ENCODE measurements at regions not wholly inside any gene's neighbourhood (a gene's known extent, or its start where the extent isn't known, plus 50 kb on each side); places are given as distances from the start of the nearest gene placed in this dataset.
"Not testable (repeated sequence)": the region's sequence is repeated elsewhere in the genome, so short reads cannot be mapped to it uniquely, and the experiment has no call there.

DNA sequence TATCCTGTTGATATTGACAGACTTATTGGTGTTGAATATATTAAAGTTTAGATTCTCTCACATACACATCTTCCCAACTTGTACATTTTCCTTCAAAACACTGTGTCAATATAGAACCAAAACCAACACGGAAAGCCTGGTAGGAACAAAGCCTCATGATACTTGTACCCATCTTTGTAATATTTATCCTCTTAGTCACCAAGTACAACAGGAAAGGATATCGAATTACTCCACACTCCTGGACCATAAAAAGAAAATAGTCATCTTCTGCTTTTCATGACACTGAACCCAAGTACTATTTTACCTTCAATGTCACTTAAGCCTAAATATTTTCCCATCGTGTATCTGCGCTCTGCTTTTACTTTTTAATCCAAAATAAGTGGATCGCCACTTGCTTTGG lies 702.9 kb upstream of the PCDH9 start:
- no peak for DNase-seq (ENCODE audit: low spot score)

DNA sequence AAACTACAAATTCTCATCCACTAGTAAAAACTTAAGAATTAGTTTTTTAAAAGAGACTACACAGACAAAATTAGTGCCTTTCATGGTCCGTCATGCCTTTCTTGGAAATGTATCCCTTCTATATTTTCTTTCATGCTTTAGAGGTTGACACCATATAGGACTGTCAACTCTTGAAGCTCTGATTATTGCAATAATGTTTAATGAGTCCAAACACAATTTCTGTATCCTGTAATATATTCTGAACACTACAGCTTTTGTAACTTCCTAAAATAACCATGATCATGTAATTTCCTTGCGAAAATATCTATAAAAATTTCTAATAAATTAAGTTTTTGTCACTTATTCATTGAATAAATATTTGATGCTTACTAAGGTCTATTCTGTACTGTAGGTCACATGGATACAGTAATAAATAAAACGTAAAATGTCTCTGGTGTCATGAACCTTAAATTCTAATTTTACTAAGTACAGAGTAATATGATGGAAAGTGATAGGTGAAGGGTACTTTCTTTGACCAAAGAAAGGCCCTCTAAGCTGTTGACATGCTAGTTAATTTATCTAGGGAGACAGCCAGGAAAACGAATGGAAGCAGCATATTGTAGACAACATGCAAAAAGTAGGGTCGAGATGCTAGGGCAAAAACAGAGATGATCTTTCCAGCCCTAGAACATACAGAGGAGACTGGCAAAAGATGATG lies 687.3 kb upstream of the PCDH9 start:
- DNase-seq (ENCODE audit: low spot score): no peak

DNA sequence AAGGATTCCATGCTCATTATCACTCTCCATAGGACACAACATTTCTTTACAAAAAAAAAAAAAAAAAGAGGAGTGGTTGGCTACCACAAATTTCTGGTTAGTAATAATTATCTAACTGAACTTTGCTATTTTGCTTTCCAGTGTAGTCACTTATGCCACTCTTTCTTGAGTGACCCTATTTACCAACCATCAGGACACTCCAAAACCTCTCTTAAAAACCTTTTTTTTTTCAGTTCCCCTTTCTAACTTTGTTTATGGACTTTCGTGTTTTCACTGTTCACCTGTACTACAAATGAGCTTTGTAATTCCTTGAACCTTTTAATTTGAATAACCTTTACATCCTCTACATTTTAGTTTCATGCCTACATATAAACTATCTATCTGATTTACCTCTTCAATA lies 686.5 kb upstream of the PCDH9 start:
- DNase-seq (ENCODE audit: low spot score): no peak

DNA sequence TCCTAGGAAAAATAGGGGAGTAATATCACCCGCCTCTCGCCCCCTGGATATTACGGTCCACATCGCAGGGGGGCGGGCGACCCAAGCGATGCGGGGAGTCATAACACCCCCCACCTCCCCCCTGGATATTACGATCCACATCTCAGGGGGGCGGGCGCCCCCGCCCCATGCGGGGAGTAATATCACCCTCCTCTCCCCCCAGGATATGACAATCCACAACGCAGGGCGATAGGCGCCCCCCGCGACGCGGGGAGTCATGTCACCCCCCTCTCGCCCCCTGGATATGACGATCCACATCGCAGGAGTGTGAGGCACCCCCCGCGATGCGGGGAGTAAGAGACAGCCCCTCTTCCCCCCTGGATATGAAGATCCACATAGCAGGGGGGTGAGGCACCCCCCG lies 684.4 kb upstream of the PCDH9 start:
- DNase-seq (ENCODE audit: low spot score): no peak

DNA sequence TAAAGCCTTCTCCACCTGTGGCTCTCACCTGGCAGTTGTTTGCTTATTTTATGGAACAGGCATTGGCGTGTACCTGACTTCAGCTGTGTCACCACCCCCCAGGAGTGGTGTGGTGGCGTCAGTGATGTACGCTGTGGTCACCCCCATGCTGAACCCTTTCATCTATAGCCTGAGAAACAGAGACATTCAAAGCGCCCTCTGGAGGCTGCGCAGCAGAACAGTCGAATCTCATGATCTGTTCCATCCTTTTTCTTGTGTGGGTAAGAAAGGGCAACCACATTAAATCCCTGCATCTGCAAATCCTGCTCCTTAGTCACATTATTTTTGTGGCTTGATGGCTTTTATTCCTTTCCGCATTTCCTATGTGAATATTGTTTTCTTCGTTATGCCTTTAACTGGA lies 672.8 kb upstream of the PCDH9 start:
- DNase-seq (ENCODE audit: low spot score): not testable (repeated sequence)

DNA sequence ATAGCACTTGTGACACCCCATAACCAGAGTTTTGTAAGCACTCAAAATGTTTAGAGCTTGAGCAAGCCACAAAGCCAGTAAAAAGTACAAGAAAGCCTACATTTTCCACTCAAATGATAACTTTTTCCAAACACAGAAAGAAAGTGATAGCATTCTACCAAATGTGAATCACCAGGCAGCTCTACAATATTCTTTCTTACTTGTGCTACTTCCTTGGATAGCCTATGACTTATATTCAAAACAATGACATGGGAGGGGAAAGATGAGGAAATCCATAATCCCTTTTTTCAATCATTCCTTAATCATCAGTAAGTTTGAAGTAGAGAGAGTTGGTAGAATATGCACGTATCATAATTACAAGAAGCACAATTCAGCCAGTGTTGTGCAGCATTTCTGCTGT lies 650.8 kb upstream of the PCDH9 start:
- DNase-seq (ENCODE audit: low spot score): no peak

DNA sequence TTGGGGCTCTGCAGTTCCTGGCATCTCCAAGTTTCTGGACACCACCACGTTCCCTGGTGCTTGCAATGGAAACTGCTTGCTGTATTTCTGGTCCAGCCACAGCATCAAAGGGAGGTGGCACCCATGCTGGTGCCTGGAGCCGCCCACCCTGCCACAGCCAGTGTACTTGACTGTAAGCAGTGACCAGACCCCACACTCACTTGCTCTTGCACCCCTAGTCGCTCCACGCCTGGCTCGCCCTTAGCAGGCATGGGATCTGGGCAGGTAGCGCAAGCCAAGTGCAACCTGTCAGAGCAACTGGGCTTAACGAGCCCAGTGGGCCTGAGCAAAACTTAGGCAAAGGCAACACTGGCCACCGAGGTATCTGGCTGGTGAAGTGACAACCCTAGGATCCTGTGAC lies 648.2 kb upstream of the PCDH9 start:
- DNase-seq (ENCODE audit: low spot score): no peak

DNA sequence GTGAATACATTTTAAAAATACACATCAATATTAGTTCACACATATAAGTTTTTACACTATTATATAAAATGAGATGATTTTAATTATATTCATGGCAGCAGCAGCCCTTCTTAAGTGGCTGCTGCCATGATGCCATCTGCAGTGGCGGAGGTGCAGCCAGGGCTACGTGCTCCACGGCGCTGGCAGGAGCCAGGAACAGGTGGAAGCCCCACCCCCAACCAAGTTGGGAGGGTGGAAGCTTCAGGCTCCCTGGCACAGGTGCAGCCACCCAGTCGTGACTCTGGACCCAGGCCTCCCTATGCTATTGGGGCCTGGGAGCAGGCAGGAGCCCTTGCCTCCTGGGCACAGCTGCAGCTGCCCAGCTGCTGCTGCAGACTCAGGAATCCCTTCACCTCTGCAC lies 646.9 kb upstream of the PCDH9 start:
- DNase-seq (ENCODE audit: low spot score): no peak

DNA sequence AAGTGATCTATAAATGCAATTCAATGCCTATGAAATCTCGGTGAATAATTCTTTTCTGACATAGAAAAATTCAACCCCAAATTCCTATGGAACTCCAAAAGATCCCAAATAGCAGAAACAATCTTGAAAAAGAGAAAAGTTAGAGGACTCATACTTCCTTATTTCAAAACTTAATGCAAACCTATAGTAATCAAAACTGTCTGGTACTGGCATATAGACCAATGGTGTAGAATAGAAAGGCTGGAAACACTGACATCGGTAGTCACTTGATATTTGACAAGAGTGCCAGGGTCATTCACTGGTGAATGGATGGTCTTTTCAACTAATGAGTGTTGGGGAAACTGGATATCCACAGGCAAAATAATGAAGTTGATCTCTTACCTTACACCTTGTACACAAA lies 637.1 kb upstream of the PCDH9 start:
- DNase-seq (ENCODE audit: low spot score): no peak

DNA sequence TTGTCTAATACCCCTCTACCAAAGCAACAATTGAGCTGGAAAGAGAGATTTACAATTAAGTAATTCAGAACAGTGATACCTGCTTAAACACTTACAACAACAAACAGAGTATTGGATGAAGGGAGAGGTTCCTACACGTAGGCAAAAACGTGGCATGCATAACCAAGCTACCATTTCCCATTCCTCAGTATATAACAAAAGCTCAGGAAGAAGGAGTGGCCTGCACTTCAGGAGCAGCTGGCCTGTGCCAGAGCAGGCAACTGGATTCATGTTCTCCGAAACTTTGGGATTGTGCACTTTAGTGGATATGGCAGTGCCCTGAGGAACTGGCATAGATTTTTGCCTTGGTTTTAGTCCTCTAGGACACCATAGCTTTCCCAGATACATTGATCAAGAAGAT lies 630.2 kb upstream of the PCDH9 start:
- DNase-seq (ENCODE audit: low spot score): no peak

DNA sequence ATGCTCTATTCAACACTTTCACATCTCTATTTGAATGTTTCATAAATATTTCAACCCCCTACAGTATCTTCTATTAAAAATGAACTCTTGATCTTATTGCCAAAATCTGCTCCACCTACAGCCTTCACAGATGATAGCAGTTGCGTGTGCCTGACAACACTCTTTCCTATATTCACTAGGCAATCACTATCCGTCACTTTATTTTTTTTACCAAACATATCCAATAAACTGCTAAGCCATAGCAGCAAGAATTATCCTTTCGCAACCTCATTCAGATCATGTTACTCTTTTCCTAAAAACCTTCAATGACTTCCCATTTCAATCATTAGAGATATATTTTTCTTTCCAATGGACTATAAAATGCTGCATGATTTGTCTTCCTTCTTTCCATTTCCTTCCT lies 629.8 kb upstream of the PCDH9 start:
- no peak for DNase-seq (ENCODE audit: low spot score)

DNA sequence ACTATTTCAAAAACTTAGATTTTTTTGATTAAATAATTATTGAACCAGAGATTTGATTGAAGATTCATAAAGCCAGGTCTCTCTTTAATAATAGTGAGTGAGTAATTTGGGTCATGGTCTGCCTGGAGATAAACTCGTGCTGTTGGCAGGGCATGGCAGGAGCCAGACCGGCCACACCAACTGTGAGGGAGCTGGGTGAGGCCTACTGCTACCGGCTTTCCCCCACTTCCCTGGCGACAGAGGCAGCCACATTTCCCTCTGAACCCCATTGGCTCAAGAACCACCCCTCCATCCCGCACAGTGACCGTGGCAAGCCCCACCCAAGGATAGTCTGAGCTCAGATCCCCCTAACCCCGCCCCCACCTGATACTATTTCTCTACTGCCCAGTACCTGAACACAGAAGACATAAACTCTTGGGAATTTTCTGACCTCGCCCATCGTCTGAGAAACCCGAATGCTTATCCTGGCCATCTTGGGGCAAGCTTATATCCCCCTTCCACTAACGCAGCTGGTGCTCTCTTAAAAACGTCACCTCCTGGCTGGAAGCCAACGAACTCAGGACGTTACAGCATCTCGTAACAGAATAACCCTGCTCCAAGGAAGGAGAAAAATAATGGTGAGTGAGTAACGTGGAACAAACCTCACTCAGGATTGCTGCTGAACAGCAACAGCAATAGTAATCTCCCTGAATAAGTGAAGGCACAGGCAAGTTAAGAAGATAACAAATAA lies 627.6 kb upstream of the PCDH9 start:
- DNase-seq (ENCODE audit: low spot score): no peak

DNA sequence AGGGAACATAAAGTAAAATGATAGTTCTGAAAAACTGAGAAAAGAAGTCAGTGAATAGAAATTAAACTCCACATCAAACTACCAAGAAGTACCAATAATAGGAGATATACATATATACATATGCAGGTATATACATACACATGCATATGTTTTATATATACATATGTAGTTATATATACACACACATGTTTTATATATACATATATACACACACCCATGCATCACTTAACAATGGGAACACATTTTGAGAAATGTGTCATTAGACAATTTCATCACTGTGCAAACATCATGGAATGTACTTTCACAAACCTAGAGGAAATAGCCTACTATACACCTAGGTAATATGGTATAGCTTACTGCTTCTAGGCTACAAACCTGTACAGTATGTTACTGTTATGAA lies 626.8 kb upstream of the PCDH9 start:
- DNase-seq (ENCODE audit: low spot score): no peak

DNA sequence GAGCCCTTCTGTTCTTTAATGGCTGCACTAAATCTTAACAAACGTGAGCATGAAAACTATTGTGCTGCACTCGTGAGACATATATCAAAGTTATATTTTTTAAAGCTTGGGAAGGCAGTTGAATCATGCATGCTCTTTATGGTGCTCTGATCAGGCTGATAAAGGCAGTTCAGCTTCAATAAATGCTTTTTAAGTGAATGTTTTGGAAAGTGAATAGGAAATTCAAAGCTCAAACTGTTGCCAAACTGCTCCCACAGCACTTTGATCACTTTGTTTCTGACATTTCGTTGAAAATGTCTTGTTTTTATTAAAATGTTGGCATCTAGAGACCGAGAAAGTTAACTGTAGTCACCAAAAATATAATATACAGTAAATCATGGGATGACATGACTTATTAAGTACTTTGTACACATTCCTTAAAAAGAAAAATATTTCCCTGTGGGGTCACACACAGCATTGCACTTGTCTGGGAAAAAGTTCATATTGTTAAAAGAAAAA lies 625.7 kb upstream of the PCDH9 start:
- DNase-seq (ENCODE audit: low spot score): no peak

DNA sequence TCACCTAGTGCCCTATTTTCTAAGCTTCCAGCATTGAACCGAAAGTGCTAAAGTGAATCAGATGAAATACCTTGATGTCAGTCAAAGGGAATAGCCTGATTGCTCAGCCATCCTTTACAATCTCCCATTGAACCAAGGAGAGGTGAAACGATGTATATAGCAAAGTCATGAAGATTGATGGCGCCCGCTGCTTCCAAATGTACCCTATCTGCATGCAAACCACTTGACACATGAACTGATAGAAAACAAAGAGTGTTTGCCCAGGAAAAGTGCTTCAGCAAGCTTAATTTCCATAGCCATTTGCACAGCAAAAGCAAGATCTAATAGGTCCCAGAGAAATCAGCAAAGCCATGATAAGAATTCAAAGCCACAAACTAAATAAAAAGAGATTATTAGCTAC lies 624.9 kb upstream of the PCDH9 start:
- DNase-seq (ENCODE audit: low spot score): no peak

DNA sequence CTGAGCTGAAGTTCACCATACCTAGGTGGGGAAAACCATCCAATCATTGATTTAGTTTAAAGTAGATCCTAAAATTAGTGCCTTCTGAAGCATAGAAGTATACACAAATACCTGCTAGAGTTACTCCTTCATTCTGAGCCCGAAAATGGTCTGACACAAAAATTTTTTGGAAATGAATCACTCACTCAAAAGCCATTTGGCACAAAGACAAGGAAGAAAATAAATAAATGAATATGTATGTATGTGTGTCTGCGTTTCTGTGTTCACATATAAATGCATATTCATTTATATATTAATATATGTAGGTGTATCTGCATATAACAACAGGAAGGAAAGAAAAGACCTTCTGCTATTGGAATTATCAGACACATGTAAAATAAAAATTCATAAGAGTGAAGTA lies 614.4 kb upstream of the PCDH9 start:
- DNase-seq (ENCODE audit: low spot score): no peak

DNA sequence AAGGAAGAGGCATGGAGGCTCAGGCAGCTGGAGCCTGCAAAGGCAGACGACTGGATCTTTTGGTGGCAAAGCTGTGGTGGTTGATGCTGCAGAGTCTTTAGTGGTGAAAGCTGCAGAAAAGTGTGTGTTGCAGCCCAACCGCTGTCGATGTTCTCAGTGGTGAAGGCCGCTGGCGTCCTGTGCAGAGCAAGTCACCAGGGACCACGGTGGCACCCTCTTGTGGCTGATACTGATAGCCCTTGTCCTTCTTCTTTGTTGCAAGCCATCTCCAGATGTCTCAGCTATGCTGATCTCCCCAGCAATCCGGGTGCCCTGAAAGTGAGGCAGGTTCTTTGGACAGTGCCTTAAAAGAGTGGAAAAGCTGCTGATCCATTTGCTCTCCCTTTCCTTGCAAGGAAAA lies 610.9 kb upstream of the PCDH9 start:
- no peak for DNase-seq (ENCODE audit: low spot score)

DNA sequence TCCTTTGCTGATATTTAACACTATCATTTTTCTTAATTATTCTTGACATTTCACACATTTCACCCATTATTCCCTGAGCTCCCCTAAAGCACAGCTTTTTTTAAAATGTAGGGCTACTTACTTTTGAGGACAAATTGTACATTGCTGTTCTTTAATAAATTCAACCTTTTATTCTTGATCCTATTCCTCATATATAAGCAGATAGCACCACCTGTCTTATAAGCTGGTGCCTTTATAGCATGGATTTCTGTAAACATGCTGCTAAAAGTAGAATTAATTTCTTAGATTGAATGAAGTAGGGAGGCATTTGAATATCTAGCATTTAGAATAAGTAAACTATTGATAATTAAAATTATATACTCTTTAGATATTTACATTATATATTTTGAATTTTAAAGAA lies 603.4 kb upstream of the PCDH9 start:
- DNase-seq (ENCODE audit: low spot score): no peak

DNA sequence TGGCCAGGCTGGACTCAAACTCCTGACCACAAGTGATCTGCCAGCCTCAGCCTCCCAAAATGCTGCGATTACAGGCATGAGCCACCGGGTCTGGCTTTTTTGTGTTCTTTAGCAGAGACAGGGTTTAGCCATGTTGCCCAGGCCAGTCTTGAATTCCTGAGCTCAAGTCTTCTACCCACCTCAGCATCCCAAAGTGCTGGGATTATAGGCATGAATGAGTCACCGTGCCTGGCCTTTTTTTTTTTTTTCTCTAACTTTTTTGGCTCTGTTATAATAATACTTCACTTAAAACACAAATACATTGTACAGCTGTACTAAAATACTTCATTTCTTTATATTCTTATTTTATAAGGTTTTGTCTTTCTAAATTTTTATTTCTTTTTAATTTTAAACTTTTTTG lies 599.5 kb upstream of the PCDH9 start:
- DNase-seq (ENCODE audit: low spot score): no peak

DNA sequence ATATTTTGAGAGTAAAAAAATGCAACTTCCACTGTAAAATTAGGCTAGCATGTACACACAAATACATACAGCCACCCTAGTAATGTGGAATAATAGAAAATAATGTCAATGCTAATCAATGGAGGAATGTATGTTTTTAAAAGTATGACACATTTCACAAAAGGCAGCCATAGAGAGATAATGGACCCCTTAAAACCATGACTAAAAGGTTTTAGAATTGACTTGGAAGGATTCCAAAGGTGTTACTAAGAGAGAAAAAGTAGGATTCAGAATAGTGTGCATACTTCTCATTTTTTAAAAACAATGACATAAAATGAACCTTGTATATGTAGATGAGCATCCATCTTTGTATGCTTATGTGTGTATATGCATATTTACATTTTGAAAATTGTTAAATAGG lies 597.9 kb upstream of the PCDH9 start:
- DNase-seq (ENCODE audit: low spot score): no peak

DNA sequence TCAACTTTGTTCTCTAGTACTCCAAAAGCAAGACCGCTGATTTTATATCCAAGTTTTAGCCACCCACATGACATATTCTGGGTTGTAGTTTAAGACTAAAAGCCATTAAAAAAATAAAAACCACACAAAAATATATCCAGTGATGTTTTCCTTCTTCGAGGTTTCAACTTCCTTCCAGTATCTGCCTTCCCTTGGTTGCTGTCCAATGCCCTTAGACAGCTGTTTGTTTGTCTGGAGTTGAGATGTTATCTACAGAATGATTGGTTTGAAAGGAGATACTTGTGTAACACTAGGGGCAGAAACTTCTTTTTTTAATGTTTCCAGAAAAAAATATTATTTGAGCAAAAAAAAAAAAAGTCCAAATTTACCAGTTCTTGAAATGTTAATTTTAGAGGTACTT lies 591.5 kb upstream of the PCDH9 start:
- DNase-seq (ENCODE audit: low spot score): no peak

DNA sequence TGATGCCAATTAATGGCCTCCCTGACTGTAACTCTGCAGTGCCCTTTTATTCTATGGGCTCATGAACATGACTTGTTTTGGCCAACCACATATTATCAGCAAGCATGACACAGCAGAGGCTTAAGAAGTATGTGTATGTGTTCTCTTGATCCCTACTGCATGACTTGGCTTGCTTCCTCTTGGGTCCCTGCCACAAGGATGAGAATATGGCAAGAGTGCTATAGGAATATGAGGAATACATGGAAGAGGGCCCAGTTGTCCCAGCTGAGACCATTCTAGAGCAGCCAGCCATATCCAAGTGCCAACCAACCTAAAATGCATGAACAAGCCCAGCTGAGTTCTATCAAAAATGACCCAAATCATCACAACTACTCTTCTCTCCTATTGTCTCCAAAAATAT lies 576.7 kb upstream of the PCDH9 start:
- DNase-seq (ENCODE audit: low spot score): no peak

DNA sequence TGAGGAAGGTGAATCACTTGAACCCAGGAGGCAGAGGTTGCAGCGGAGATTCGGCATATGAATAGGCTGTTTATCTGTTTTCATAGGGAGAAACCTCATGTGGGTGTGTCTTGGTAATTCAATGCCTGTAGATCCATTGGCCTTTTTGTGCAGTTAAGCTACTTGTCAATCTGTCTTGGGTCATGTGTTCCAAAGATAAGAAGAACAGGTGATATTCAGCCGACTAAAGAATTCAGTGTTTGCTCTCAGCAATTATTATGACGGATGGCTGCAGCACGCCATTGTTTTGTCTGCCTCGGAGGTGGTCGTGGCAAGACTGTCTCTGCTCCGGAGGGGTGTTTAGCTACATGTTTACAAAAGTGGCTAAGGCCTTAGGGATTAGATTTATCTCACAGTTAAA lies 573.0 kb upstream of the PCDH9 start:
- DNase-seq (ENCODE audit: low spot score): no peak

DNA sequence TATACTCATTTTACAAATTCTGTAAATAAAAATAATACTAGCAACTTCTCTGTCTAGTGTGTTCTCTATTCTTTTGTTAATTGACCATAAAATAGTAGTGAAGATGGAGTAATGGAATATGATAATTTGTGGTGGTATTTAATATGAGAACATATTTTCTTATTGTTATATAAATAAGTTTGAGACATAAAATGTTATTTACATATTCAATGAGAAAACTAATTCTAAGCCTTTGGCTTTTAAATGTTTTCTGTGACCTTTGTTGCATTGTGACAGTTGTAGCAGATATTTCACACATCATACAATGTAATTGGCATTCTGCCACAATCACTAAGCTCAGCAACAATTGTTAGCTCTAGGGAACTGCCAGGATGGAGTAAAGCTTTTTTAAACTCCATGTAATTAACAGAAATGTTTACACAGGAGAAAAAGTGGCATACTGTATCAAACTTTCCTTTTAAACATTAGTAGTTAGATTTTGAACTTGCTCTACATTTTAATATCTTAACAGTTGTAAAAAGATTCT lies 562.1 kb upstream of the PCDH9 start:
- no peak for DNase-seq (ENCODE audit: low spot score)
